ENCODE measurements at regions not wholly inside any gene's neighbourhood (a gene's known extent, or its start where the extent isn't known, plus 50 kb on each side); places are given as distances from the start of the nearest gene placed in this dataset.

DNA sequence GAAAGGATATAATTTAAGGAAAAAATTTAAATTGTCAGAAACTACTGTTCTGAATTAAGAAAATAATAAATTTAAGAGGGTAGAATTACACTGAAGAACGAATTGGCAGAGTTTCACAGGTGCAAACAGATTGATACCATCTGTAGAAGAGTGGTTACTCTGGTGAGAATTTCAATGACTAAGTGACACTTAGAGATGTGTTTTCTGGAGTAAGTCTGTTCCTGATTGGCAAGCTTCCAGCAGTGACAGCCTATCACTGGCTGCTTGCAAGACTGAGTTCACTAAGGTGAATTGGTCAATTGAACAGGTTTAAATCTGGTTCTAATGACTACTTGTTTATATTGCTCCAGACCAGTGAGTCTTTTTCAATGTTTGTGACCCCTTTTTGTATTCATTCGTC is 838.2 kb upstream of the RGS18 start:
- Histone ChIP-seq H4K20me1 (replicated peaks; ENCODE audit: control insufficient read depth, insufficient read depth, low read length) (no peaks in the 10 kb centered on the region), H3K9ac (ENCODE audit: insufficient read depth in 1 of 2, low read depth in 2 of 2, low read length in 2 of 2) (no peak overlapping the region), H3K9me3 (replicated peaks; ENCODE audit: control insufficient read depth, insufficient read depth, low read depth, low read length) (no peaks in the 10 kb centered on the region; the same call in 1 of the 2 replicates), H3K4me1 (replicated peaks in 1 of 2; ENCODE audit: control insufficient read depth in 2 of 2, insufficient read depth in 2 of 2, low read length in 2 of 2) (no peaks in the 10 kb centered on the region), H3K36me3 (ENCODE audit: control insufficient read depth, insufficient read depth, low read length) (no peaks in the 10 kb centered on the region), H3K9me1 (ENCODE audit: control insufficient read depth, insufficient read depth, low read length) (no peaks in the 10 kb centered on the region), H3K27ac (ENCODE audit: extremely low read depth, low read depth, low read length) (no peak overlapping the region), H3K4me3 (no peak overlapping the region), H2AFZ (ENCODE audit: low read depth, low read length) (no peak overlapping the region), H3K27me3 (ENCODE audit: control insufficient read depth in 2 of 2, insufficient read depth in 2 of 2, low read length in 2 of 2) (no peaks in the 10 kb centered on the region), H3K4me2 (ENCODE audit: insufficient read depth, low read length) (no peak overlapping the region), H3K79me2 (ENCODE audit: control insufficient read depth, insufficient read depth, low read length) (no peaks in the 10 kb centered on the region)
- no peak for ATAC-seq
- in situ Hi-C loops (cut with MboI): no loop called here
- peak; percentile 64 for FAIRE-seq
- intact Hi-C loops (cut with micrococcal nuclease): no loop called here
- no peak for TF ChIP-seq RBM34 (IDR thresholded peaks at IDR 0.05; ENCODE audit: borderline replicate concordance, insufficient read depth, low read length)
- no peak for TF ChIP-seq DACH1 (IDR thresholded peaks at IDR 0.05; ENCODE audit: partially characterized antibody)
- TF ChIP-seq, protein P1, sequence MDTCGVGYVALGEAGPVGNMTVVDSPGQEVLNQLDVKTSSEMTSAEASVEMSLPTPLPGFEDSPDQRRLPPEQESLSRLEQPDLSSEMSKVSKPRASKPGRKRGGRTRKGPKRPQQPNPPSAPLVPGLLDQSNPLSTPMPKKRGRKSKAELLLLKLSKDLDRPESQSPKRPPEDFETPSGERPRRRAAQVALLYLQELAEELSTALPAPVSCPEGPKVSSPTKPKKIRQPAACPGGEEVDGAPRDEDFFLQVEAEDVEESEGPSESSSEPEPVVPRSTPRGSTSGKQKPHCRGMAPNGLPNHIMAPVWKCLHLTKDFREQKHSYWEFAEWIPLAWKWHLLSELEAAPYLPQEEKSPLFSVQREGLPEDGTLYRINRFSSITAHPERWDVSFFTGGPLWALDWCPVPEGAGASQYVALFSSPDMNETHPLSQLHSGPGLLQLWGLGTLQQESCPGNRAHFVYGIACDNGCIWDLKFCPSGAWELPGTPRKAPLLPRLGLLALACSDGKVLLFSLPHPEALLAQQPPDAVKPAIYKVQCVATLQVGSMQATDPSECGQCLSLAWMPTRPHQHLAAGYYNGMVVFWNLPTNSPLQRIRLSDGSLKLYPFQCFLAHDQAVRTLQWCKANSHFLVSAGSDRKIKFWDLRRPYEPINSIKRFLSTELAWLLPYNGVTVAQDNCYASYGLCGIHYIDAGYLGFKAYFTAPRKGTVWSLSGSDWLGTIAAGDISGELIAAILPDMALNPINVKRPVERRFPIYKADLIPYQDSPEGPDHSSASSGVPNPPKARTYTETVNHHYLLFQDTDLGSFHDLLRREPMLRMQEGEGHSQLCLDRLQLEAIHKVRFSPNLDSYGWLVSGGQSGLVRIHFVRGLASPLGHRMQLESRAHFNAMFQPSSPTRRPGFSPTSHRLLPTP (IDR thresholded peaks at IDR 0.05; ENCODE audit: borderline replicate concordance, extremely low read depth, insufficient read length): no peak
- no peak for TF ChIP-seq POLR2H (tag; IDR thresholded peaks at IDR 0.05; ENCODE audit: low read depth)
- no peak for TF ChIP-seq MECOM (CRISPR knock-in tag; IDR thresholded peaks at IDR 0.05)
- TF ChIP-seq SLC30A9 (CRISPR knock-in tag; IDR thresholded peaks at IDR 0.05): no peak
- no peak for TF ChIP-seq ZFX (CRISPR knock-in tag; IDR thresholded peaks at IDR 0.05)
- TF ChIP-seq NFIC (IDR thresholded peaks at IDR 0.05): peak; percentile 73
- no peak for TF ChIP-seq SAFB2 (IDR thresholded peaks at IDR 0.05; ENCODE audit: borderline replicate concordance, low read depth, low read length, severe bottlenecking)
- 6% methylated on average over 2 of the region's 2 CpGs for WGBS (ENCODE audit: insufficient coverage, low coverage, missing lambda C conversion rate)
- peak in 2 of 4 experiments; percentile 11 to 28 for DNase-seq (ENCODE audit: extremely low read depth in 1 of 4, low spot score in 3 of 4)
- ChIA-PET POLR2A (no interaction called here), CTCF (ENCODE audit: low intra/inter-chr PET ratio) (no interaction called here)
- BruUV-seq (replicated peaks): no TSS peak
